GM19239 (cell line): ENCODE measurements at regions not wholly inside any gene's neighbourhood (a gene's known extent, or its start where the extent isn't known, plus 50 kb on each side); places are given as distances from the start of the nearest gene placed in this dataset.
"Not testable (repeated sequence)": the region's sequence is repeated elsewhere in the genome, so short reads cannot be mapped to it uniquely, and the experiment has no call there.

Experiments used
- DNase-seq: peaks from one replicate; pipeline ENCODE4 v3.0.0; 2011; ENCODE audit warnings: low spot score; ENCODE audit not compliant: insufficient read length
- FAIRE-seq: peaks from 2 replicates; lab custom pipeline; 2011; peaks lifted over from hg19 to GRCh38; lab: Jason Lieb, UNC

DNA sequence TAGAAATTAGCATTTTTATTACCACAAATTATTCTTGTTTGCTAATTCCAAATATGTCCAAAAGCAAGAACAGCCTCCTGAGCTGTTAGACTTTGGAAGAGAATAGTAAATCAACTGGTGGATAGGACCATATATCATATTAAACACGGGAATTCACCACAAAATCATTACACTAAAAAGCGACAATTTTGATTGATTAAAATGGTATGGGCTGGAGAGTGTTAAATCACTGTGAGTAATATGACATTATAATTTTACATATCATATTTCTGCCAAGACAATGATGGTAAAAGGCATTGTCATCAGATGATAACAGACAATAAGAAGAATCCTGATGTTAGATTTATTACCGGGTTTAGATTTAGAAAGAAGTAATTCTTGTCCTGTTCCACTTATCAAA, 107.2 kb upstream of the ARRDC3 start:
- FAIRE-seq (no peak), DNase-seq (no peak)

DNA sequence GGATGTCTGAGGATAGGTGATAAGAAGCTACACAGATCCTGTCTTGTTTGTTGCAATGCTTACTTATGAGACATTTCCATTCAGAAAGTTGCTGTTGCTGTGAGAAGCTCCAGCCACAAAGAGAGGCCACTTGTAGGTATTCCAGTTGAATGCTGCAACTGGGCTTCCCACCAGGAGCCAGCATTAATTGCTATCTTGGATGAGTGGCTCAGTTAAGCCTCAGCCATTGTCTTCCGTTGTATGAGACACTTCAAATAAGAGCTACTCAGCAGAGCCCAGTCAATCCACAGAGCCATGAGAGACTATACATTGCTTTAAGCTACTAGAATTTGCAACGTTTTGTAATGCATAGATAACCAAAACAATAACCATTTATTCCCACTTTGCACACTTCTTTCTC, 104.3 kb upstream of the ARRDC3 start:
- FAIRE-seq, result no peak
- no peak for DNase-seq

DNA sequence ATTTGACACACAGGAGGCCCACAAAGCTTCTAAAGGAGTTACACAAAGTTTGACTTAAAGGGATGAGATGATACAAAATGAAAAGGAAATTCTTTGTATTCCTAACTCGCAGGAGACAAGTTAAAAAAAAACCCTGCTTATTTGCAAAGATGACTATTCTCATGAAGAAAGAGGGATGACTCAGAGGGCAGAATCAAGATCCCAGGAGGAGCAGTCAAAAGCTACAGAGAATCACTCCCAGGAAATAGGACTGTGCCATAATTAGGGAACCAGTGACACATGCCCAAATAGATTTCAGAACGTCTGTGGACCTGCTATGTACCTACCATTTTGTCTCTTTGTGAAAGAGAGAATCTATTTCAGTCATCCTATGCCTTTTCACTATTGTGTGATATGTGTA, 103.5 kb upstream of the ARRDC3 start:
- no peak for DNase-seq
- FAIRE-seq, result no peak

DNA sequence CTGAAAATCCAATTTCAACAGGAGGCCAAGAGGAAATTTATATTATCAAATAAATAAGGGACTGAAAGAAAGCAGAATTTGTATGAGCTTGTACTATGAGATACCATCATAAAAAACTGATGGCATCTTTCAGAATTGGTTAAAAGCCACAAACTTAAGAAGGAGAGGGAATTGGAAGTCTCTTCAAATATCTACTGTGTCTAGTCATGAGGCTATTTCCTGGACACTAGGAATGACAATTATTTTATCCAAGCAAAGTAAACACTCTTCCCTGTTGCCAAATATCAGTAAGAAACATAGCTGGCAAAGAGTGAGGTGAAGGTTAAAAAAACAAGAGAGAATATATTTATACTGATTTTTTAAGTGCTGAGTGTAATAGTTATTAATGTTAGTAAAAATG, 101.5 kb upstream of the ARRDC3 start:
- DNase-seq, result no peak
- FAIRE-seq, result no peak

DNA sequence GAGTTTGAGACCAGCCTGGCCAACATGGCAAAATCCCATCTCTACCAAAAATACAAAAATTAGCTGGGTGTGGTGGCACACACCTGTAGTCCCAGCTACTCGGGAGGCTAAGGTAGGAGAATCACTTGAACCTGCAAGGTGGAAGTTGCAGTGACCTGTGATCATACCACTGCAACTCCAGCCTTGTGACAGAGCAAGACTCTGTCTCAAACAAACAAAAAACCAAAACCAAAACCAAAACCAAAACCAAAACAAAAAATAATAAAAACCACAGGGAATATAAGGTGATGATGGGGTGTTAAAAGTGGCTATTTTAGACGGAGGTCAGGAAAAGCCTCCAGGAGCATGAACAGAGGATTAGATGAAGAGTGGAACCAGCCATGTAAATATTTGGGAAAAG, 96.3 kb upstream of the ARRDC3 start:
- FAIRE-seq, DNase-seq: not testable (repeated sequence)

DNA sequence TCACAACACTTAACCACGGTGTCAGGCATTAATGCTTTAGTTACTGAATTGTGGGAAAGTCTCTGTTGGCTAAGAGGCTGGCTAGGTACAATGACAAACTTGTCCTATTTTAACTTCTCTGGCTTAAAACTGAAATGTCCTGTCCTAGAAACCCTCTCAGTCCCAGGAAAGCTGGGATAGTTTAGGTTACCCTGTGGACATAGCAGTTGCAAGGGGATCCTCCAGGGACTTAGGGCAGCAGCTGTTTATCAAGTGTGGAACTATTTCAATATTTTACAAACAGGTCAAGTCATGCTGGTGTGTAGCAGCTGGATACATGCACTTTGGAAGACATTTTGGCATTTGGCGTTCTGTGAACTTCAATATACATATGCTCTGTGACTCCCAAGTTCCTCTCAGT, 95.0 kb upstream of the ARRDC3 start:
- FAIRE-seq (no peak), DNase-seq (no peak)

DNA sequence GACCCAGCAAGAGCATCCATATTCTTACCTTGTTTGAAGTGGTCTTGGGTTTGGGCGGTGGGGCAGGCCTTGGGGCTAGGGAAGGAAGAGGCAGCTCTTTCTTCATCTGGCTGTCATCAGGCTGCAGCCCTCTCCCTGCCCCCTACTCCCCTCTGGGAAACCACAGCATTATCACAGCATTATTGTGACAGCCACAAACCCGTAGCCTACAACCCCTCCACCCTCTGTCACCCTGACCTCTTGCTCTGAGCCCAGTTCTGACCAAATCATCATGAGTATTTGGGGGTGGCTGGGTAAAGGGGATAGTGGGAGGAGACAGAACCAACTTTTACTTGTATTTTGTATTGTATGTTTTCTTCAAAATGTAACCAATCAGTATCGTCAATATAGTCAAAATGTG, 94.3 kb upstream of the ARRDC3 start:
- no peak for FAIRE-seq
- no peak for DNase-seq

DNA sequence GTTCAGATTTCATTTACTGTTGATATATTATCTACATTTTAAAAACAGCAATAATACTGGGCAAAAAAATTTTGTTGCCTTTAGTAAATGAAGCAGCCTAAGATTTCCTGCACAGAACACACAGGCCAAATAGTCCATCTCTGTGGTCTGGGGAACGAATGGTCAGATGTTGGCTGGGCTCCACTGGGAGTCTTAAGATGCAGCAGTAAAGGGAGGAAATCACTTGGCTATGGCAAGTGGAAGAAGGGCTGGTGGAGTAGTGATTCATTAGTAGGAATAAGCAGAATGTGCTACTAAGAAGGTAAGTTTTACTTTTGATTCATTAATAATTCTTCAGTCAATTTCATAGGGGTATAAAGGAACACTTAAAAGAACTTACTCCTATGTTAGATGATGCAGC, 91.1 kb upstream of the ARRDC3 start:
- FAIRE-seq (no peak), DNase-seq (no peak)

DNA sequence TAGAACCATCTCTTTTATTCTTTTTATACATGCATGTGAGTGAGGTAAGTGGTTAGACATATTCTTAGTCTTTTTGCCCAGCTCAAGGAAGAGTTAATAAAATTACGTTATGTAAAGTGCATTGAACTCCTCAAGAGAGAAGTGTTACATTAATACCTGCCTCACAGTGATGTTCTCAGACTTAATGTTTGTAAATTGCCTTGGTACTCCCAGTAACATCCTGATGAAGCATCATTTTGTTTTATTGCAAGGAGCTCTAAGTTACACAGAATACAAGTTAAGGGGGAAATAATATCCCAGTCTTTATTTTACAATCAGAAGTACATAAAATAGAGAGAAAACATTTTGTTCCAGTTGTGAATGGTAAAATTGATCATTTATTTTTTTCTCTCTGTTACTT, 89.5 kb upstream of the ARRDC3 start:
- FAIRE-seq (no peak), DNase-seq (no peak)

DNA sequence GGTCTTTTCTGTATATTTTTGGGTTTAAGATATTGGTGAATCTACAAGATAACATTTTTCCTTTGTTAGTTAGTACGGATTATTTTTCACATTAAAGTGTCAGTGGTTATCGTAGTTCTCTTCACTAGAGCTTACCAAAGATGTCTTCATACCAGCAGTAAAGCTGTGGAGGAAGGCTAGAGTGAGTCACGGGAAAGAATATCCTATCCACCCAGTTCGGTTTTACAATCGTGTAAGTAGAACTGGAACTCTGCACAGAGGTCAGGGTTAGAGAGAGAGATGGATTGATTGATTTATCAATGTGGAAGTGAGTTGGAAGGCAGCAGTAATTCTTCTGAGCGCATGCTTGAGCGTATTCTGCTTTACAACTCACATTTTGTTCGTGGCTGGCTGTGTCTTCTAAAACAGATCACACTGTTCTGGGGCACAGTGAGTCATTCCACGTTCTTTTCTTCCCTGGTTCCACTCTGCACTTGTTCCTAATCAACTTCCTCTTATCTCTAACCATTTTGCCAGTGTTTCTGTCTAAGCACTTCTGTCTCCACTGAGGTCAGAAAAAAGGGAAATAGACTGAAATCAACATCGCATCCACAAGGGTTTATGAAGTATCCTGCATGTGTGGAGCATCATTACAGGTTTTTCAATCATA, 86.5 kb upstream of the ARRDC3 start:
- no peak for FAIRE-seq
- no peak for DNase-seq

DNA sequence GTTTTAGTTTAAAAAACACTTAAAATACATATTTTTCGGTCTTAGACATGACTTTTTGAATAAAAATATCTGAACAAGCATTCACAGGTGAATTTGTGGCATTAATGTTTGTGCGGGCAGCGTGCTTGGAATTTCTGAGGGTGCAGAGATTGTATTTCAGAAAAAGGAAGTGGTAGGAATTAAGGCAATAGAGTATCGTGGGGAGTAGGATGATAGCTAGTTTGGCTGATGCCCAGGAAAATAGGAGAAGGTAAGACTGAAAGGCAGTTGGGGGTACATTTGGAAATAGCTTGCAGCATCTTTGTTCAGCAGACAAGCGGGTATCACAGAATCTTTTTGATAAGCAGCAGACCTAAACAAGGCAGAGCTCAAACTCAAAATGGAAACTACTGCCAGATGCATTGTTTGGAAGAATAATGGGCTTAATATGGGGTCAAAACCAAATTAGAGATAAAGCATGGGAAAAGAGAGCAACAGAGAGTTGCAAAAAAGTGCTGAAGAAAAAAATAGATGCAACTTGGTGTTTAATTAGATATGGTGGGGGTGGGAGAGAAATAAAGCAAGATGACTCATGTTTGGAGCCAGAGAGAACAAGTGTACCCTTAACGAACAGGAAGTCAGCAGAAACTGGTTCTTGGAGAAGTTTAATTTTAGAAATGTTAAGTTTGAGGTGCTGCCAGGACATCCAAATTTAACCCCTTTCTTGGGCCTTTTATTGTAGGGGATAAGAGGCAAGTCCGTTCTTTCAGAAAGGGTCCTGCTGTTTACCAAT, 85.7 kb upstream of the ARRDC3 start:
- no peak for FAIRE-seq
- no peak for DNase-seq

DNA sequence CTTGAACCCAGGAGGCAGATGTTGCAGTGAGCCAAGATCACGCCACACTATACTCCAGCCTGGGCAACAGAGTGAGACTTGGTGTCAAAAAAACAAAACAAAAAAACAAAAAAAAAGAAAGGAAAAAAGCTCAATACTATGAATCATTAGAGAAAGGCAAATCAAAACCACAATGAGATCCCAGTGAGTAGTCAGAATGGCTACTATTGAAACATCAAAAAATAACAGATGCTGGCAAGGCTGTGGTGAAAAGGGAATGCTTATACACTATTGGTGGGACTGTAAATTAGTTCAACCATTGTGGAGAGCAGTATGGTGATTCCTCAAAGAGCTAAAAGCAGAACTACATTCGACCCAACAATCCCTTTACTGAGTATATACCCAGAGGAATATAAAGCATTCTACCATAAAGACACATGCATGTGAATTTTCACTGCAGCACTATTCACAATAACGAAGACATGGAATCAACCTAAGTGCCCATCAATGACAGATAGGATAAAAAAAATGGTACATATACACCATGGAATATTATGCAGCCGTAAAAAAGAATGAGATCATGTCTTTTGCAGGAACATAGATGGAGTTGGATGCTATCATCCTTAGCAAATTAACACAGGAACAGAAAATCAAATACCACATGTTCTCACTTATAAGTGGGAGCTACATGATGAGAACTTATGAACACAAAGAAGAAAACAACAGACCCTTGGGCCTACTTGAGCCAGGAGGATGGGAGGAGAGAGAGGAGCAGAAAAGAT, 81.9 kb upstream of the ARRDC3 start:
- no peak for FAIRE-seq
- DNase-seq, result no peak

DNA sequence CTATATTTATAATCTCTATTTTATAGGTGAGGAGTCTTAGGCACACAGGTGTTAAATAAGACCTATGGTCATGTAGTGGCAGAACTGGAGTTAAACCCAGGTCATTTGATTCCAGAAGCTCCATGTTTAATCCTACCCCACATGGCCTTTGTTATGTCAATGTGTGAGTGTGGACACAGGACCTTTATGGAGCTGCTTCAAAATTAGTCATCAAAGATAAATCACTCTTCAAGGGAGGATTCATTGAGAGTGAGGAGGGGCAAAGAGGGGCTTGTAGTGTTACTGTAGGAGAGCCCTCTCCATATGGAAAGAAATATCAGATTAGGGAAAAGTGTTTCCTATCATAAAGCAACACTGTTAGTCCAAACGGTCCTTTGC, 74.6 kb upstream of the ARRDC3 start:
- FAIRE-seq (no peak), DNase-seq (no peak)

DNA sequence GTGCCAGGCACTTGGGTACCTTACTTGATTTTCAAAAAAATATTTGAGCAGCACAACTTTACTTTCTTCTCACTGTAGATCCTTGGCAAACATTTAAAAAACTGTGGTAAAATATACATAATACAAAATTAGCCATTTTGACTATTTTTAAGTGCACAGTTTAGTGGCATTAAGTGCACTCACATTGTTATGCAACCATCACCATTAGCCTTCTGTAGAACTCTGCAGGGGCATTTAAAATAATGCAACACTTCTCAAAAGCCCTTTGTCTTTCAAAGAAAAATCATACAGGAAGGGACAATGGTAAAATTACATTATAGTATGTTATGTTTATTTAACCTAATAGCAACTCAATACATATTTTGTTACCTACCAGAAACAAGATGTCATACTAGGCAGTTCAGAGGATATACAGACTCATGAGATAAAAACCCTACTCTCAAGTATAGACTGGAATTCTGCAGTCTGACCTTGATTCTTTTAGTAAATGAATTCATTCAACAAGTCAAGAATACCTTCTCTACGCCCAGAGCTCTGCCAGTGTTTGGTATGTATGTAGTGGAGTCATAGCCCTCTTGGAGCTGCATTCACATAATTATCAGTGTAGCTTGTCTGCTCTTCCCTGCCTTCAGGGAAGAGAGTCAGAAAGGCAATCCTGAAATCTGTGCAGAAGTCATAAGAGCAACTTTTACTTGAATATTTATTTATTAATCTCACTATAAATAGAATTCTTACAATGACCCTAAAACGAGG, 74.0 kb upstream of the ARRDC3 start:
- FAIRE-seq, result no peak
- no peak for DNase-seq

DNA sequence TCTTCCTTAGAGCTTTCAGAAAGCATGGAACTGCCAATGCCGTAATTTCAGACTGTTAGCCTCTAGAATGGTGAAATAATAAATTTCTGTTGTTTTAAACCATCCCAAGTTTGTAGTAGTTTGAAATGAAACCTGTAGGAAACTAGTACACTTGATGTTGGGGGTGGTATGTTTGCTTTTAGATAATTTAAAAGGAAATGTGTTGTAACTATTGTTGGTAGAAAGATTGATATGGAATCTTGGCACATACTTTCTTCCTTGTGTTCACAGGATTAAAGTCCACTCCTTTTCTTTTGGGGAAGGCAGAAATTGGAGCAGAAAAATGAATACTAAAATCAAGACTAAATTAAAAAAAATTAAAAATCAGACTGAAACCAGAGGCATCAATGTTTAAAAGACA, 66.0 kb upstream of the ARRDC3 start:
- DNase-seq, result no peak
- FAIRE-seq, result no peak

DNA sequence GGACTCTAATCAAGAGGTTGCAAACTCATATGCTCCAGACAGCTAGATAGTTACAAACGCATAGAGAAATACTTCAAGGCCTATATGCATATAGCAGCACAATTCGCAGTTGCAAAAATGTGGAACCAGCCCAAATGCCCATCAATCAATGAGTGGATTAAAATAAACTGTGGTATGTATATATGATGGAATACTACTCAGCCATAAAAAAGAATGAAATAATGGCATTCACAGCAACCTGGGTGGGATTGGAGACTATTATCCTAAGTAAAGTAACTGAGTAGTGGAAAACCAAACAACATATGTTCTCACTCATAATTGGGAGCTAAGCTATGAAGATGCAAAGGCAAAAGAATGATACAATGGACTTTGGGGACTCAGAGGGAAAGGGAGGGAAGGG, 65.0 kb upstream of the ARRDC3 start:
- DNase-seq, FAIRE-seq: not testable (repeated sequence)

DNA sequence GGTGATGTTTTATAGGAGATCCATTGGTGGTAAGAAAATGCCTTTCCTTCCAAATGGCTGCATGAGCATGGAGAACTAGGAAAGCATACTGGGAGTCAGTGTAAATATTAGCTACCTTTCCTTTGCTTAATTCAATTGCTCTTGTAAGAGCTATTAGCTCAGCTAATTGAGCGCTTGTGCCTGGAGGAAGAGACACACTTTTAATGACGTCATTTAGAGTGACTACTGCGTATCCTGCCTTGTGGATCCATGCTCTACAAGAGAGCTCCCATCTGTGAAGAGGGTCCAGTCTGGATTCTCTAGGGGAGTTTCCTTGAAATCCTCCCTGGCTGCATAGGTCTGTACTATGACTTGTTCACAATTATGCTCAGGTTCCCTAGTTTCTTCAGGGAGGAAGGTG, 63.8 kb upstream of the ARRDC3 start:
- not testable (repeated sequence) for FAIRE-seq, DNase-seq

DNA sequence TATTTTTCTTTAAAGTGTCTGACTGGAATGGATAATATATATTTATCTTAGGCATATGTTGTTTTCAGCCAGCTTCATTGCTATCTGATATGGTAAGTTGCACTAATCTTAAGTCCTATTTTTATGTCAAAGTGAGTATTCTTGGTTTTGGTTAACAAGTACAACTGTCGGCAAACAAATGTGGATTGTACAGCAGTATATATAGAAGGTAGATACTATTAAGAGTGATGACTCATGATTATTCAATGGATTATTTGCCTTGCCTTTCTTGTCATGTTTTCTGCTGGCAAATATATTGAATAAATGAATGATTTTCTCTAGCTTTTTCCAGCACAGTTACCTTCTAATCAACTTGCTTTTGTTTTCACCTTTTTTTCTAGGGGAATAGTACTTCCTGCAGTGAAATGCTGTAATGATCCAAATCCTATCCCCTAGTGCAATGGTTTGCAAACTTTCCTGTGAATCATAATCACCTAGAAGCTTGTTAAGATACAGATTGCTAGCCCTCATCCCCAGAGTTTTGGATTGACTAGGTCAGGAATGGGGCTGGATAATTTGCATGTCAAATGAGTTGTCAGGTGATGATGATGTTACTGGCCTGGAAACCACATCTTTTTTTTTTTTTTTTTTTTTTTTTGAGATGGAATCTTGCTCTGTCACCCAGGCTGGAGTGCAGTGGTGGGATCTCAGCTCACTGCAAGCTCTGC, 60.8 kb upstream of the ARRDC3 start:
- FAIRE-seq (no peak), DNase-seq (no peak)

DNA sequence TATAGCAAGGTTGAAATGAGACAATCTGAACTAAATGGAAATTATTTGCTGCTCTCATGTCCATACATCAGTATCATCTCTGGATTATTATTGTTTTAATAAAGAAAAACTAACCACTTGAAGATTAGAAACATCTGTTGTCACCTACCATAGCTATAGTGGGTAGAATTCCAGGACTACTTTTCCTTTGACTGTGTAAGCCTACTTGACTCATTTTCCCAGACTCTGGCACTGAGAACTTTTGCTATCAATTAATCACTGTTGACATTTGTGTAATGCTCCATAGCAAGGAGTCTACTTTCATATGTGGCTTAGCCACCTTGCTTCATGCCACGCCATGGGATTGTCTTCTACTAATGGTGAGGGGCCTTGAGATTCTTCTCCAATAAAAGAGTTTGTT, 59.9 kb upstream of the ARRDC3 start:
- FAIRE-seq, result no peak
- DNase-seq, result no peak

DNA sequence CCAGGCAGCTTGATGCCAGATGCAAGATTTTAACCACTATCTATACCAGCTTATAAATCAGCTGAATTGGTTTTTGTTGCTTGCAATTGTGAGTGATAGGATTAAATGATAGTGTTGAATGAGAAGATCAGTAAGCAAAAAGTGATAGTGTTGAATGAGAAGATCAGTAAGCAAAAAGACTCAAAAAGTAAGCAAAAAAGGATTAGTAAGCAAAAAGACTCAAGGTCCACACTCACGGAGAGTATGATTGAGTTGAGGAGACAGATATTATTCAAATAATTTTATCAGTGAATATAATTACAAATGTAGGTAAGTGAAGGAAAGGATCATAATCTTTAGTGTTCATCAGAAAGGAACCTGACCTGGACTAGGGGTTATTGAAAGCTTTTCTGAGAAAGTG, 58.0 kb upstream of the ARRDC3 start:
- DNase-seq (no peak), FAIRE-seq (no peak)
